22Rv1 (cell line): ENCODE measurements at regions not wholly inside any gene's neighbourhood (a gene's known extent, or its start where the extent isn't known, plus 50 kb on each side); places are given as distances from the start of the nearest gene placed in this dataset.

Experiments used
- H3K27ac ChIP-seq: fragments of 450-650 bp; 2 replicates; pipeline ENCODE4 v1.5.1; 2017
- CTCF ChIP-seq: fragments of 450-650 bp; IDR thresholded peaks from 2 replicates; pipeline ENCODE4 v1.5.1; 2017; ENCODE audit warnings: mild to moderate bottlenecking
- ZFX ChIP-seq: fragments of 450-650 bp; IDR thresholded peaks from 2 replicates; pipeline ENCODE4 v1.6.1; 2017; ENCODE audit warnings: antibody characterized with exemption, borderline replicate concordance

- TF ChIP-seq ZFX (no peak), CTCF (no peak)
- no peak overlapping the region for H3K27ac ChIP-seq
Measured at GRCh38 chr17:15095935-15096334, 169.2 kb downstream of the PMP22 start.

GRCh38 chr17:15092762-15093161, 172.4 kb downstream of the PMP22 start:
- no peak overlapping the region for H3K27ac ChIP-seq
- TF ChIP-seq ZFX = no peak
- TF ChIP-seq CTCF = no peak

GRCh38 chr17:15092261-15092660, 172.9 kb downstream of the PMP22 start:
- TF ChIP-seq CTCF = no peak
- no peak for TF ChIP-seq ZFX
- no peak overlapping the region for H3K27ac ChIP-seq

GRCh38 chr17:15091825-15092224, 173.3 kb downstream of the PMP22 start:
- H3K27ac ChIP-seq = no peak overlapping the region
- TF ChIP-seq CTCF (peak; percentile 18; the same call in 1 of the 2 replicates), ZFX (no peak)

- no peak for TF ChIP-seq CTCF
- no peak for TF ChIP-seq ZFX
- no peak overlapping the region for H3K27ac ChIP-seq
Measured at GRCh38 chr17:15090533-15090932, 174.6 kb downstream of the PMP22 start.

- no peak overlapping the region for H3K27ac ChIP-seq
- TF ChIP-seq ZFX (no peak), CTCF (no peak)
Measured at GRCh38 chr17:15087946-15088345, 177.2 kb downstream of the PMP22 start.

- no peak for TF ChIP-seq CTCF
- no peak for TF ChIP-seq ZFX
- no peak overlapping the region for H3K27ac ChIP-seq
Measured at GRCh38 chr17:15086776-15087295, 178.3 kb downstream of the PMP22 start.
